HG02678 (cell line): ENCODE measurements at regions not wholly inside any gene's neighbourhood (a gene's known extent, or its start where the extent isn't known, plus 50 kb on each side); places are given as distances from the start of the nearest gene placed in this dataset.

Experiments used
- ATAC-seq: cut with Tn5 transposase; IDR thresholded peaks from one replicate; pipeline ENCODE4 v1.9.1; 2021; ENCODE audit warnings: mild to moderate bottlenecking, moderate library complexity; ENCODE audit not compliant: unreplicated experiment

DNA sequence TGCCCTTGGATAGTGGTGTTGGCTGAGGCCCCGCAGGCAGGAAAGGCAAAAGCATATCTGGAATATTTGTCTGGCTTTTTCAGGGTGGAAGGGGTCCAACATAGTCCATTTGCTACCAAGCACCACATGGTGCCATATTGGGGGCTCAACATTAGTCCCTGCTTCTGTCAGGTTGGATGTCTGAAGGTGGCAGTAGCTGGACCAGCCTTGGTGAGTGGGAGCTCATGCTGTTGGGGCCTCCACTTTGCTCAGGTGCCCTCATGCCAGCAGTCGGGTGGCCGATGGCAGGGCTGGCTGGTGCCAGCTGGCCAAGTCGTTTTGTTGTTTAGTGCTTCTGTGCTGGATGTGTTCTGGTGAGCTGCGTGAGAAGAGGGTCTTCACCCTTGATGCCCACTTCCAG lies 135.3 kb downstream of the PAPOLA start:
- ATAC-seq, result no peak

GRCh38 chr14:96638041-96638855 lies 136.1 kb downstream of the PAPOLA start:
- ATAC-seq, result no peak

DNA sequence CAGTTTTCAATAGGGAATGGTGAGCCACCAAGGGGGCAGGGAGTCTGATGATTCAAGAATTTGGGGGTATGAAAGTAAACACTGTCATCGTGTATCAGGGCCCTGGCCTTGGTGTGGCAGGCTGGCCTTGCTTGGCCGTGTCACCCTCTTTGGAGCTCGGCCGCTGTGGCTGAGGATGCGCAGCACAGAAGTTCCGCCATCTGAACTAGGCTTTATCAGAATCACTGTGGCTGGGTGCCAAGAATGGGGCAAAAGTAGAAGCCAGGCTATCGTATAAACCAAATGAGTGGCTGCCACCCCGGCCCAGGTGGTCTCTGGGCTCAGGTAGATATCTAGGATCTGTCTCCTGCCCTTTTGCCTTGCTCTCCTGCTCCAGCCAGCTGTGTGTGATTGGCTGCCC lies 137.4 kb downstream of the PAPOLA start:
- ATAC-seq, result no peak

DNA sequence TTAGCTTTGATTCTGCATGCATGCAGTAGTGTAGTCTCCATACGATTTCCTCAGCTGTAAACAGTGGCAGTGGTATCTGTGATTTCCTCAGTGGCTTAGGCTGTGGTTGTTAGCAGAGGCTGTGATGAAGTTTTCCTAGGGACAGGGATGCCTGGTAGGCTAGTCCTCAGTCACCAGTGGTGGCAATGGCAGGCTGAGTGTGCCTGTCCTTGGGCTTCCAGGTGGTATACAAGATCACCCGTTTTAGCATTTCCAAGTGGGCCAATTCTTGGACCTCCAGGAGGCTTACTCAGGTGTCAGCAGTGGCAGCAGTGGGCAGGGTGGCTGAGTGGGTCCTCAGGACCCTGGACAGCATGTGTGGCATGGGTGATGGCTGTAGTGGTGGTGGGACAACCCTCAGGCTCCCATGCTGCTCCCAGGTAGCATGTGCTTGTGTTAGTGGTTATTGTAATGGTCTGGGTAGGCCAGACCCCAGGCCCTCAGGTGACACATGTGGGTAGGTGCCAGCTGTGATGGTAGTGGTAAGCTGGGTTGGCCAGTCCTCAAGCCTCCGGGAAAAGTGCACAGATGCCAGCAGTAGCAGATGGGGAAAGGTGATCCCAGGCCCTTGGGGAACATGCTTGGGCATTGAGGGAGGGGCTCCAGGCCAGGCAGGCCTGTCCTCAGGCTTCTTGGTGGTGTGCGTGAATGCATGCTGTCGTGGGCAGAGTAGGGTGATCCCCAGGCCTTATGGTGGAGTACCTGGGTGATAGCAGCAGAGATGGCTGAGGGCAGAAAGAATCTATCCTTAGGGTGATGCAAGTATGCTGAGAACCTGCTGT lies 146.5 kb downstream of the PAPOLA start:
- ATAC-seq, result no peak

DNA sequence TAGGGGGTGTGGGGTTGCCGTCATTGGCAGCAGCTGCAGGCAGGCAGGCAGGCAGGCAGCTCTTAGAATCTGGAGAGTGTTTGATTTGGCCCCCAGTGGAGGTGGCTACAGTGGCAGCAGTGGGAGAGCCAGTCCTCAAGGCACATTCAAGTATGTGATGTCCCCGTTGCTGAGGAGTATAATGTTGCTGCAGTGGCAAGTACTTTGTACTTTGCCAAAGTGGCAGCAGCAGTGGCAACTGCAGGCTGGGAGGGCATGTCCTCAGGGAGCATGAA lies 147.1 kb downstream of the PAPOLA start:
- no peak for ATAC-seq

- no peak for ATAC-seq
Measured at GRCh38 chr14:96653597-96653996, 143.6 kb upstream of the VRK1 start.

DNA sequence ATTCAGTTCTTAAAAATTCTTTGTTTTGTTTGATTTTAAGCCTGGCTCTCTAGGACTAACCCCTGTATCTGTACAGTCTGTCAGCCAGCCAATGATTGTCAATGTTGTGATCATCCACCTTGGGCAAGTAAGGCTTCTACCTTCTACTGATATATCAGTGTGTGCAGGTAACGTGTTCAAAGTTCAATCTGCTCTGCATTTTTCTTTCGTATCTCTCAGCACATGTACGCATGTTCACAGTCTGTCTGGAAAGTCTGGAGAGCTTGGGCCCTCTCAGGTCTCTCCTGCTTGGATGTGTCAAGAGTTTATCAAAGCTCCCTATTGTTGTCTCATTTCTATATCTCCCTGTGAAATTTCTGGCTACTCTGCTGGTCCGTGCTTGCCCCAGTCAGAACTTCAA lies 138.6 kb upstream of the VRK1 start:
- no peak for ATAC-seq

DNA sequence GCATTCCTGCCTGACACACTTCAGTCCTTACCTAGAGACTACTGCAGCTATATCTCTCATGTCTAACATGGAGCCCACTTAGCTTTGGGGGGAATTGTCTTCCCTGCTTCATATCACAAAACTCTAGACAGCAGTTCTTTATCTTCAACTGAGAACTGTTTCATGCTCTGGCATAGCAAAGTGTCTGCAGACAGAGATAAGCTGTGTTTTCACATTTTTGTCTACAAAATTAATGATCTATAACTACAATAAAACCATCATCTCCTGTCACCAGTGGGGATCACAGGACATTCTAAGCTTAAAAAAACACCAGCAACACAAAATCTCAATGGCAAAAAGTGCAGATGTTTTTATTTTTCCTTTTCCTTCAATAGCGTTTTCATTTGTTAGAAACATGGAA lies 137.1 kb upstream of the VRK1 start:
- no peak for ATAC-seq

DNA sequence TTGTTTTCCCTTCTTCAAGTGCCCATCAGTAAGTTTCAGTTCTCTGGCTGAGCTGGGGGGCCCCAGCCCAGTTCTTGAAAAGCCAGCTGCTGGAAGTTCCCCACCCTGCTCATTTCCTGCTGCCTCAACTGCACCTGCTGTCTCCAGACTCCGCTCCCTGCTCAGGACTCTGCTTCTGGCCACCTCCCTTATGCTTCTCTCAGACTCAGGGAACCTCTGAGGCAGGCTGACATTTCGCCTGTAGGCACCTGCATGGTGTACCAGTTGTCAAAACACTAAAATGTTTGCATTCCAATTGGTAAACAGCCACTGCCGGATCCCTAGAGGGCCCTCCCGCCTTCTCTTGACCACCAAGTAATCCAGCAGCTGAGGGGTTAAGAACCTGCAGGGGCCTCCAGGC lies 136.5 kb upstream of the VRK1 start:
- no peak for ATAC-seq

DNA sequence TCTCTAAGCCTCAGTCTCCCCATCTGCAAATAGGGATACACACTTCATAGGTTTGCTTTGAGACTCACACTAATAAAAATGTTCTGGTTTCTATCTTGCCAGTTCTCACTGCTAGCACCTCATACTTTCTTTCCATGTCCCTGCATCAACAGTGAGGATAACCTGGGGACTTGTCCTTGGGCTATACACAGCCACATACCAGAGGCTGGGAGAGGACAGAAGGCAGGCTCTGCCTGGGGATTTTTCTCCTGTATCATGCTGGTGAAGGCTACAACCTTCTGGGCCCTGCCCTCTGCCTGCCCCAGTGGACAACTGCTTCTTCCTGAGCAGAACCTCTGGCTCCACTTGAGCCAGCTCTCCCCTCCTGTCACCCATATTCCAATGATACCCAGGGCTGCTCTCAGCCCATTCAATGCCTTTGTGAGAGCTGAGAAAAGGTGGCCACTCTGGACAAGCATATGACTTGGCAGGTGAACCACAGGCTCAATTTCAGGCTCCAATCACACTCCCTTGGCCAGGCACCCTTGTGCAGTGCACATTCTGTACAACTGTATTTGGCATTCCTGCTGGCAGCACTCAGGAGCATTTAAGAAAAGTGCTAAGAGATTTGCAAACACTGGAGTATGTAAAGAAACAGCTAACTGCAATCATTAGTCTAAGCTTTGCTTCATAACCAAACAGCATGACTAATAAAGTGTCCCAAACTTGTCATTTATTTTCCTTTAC lies 135.8 kb upstream of the VRK1 start:
- ATAC-seq, result no peak

GRCh38 chr14:96662116-96662970 lies 134.8 kb upstream of the VRK1 start:
- ATAC-seq, result no peak

- ATAC-seq, result no peak
Measured at GRCh38 chr14:96663076-96663475, 134.1 kb upstream of the VRK1 start.

- no peak for ATAC-seq
Measured at GRCh38 chr14:96663491-96664067, 133.6 kb upstream of the VRK1 start.

GRCh38 chr14:96666088-96666487 lies 131.1 kb upstream of the VRK1 start:
- ATAC-seq, result no peak

- no peak for ATAC-seq
Measured at GRCh38 chr14:96670391-96670790, 126.8 kb upstream of the VRK1 start.

DNA sequence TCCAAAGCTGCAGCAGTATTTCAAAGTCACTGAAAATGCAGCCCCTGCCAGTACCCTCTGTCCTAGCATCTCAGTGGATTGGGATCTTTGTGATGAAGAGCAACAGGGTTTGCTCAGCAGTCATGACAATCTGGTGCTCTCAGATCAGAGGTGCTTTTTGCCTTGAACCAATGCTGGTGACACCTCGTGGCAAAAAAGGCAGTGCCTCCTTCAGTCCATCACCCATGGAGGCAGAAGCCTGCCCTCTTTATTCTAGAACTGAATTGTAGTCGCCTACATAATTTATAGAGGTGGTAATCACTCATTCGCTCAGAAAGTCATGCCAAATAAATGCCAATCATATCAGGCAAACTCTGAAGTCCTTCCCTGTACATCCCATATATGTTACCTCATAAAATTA lies 126.0 kb upstream of the VRK1 start:
- no peak for ATAC-seq

DNA sequence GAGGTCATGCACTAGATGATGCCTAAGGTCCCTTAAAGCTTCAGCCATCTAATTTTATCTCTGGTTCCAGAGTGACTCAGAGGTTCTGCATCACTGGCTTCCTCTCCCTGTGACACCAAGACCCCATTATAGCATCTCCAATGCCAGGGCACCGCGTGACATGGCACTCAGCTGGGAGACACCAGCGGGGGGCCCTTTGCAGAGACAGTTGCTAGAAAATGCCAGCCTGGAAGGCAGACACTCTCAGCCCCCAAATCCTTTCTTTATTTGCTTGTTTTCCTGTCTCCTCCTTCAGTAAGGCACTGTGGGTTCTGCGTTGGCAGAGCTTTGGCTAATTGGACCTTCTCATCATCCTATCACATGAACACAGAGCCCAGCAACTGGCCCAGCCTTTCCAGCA lies 123.5 kb upstream of the VRK1 start:
- no peak for ATAC-seq

DNA sequence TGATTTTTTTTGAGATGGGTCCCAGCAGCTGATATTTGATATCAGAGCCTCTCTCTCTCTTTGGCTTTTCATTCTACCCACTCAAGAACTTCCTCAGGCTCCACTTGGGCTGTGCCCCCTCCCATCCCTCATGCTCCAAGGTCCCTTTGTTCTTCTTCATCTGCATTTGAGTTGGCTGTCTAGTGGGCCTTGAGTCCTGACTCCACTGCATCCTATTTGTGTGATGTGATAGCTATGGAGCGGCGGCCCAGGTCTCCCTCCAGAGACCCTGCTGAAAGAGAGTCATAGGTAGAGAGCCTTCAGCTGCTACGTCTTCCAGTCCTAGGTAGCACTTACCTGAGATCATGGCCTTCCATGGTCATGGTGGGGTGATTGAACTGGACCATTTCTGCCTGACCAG lies 123.1 kb upstream of the VRK1 start:
- no peak for ATAC-seq

DNA sequence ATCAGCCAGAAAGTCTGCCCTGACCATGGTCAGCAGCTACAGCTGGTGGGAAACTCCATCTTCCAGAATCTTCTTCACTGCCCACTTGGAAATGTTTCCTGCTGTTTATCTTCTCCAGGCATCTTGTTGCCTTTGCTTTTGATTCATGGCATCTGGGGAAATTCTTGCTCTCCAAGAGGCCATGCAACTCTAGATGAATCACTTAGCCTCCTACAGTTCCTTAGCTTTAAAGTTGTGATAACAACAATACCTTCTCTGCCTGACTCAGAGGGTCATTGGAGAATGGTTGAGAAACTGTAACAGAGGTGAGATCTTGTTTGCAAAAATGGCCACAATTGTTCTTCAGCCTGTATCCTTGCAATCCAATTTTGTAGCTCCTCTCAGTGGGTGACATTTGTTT lies 121.0 kb upstream of the VRK1 start:
- ATAC-seq, result no peak

DNA sequence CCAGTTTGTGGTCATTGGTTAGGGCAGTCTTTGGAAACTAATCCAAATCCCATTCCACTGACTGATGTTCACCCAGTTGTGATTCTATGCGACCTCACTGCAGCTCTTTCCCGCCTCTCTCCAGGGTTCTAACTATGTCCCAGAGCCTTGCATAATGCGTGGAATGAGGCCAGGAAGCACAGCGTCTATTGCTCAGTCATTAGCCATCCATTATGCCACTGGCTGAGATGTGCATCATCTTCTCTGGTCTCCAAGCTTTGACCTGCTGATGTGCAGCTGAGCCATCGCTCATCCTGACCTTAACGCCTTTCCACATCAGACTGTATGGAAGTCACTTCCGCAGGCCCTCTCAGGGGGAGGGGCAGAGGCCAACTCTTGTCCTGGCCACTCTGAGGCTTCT lies 115.4 kb upstream of the VRK1 start:
- ATAC-seq, result no peak

GRCh38 chr14:96682401-96682800 lies 114.8 kb upstream of the VRK1 start:
- ATAC-seq, result no peak
